Activated T-cell treated with anti-CD3 and anti-CD28 coated beads, Interleukin-2, amount 50 U/mL, for 72 hours (primary cell): ENCODE measurements at regions not wholly inside any gene's neighbourhood (a gene's known extent, or its start where the extent isn't known, plus 50 kb on each side); places are given as distances from the start of the nearest gene placed in this dataset.
"Not testable (repeated sequence)": the region's sequence is repeated elsewhere in the genome, so short reads cannot be mapped to it uniquely, and the experiment has no call there.

Experiments
- ATAC-seq, 2 donors: fragments of 150-1000 bp; cut with Tn5 transposase; replicated peaks in 1 of 2; 2 replicates each; pipeline ENCODE4 v1.10.0; 2021; ENCODE audit warnings: moderate library complexity in 2 of 2, mild to moderate bottlenecking in 1 of 2
- DNase-seq, 2 donors: peaks; one replicate each; pipeline ENCODE4 v3.0.0; 2021 to 2022; ENCODE audit warnings: mixed read lengths in 1 of 2
- H3K27ac Mint-ChIP-seq: one replicate; pipeline ENCODE4 v1.8.0; 2022; ENCODE audit warnings: mild to moderate bottlenecking, moderate library complexity, mixed read lengths
- H3K27me3 Mint-ChIP-seq: one replicate; pipeline ENCODE4 v1.8.0; 2022; ENCODE audit warnings: low read depth, mixed read lengths
- H3K36me3 Mint-ChIP-seq, 2 donors: one replicate each; pipeline ENCODE4 v1.8.0; 2022; ENCODE audit warnings: mixed read lengths in 2 of 2, mild to moderate bottlenecking in 1 of 2; ENCODE audit not compliant: insufficient read depth in 2 of 2
- H3K4me1 Mint-ChIP-seq: one replicate; pipeline ENCODE4 v1.8.0; 2022; ENCODE audit warnings: low read depth, mixed read lengths
- H3K4me3 Mint-ChIP-seq, 2 donors: one replicate each; pipeline ENCODE4 v1.8.0; 2022; ENCODE audit warnings: mild to moderate bottlenecking in 2 of 2, mixed read lengths in 2 of 2, moderate library complexity in 2 of 2
- H3K9me3 Mint-ChIP-seq, 2 donors: one replicate each; pipeline ENCODE4 v1.8.0; 2022; ENCODE audit warnings: mixed read lengths in 2 of 2

DNA sequence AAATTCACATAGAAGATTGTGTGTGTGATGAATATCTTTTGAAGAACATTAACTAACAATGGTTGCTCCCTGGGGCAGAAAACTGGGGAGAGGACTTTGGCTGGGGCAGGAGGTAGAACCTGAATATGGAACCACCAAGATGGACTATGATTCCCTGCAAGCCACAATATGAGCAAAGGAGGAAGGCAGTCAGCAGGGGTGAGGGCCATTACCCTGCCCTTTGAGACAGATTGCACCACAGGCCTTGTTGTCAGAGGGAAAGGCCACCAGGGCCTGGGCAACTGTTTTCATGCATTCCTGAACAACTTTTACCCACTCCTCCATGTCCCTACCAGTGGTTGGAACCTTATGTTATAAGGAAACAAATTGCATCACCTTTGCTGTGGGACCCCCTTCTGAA lies 670.1 kb upstream of the POM121L12 start:
- no peak for DNase-seq
- H3K27ac Mint-ChIP-seq: no peak overlapping the region

DNA sequence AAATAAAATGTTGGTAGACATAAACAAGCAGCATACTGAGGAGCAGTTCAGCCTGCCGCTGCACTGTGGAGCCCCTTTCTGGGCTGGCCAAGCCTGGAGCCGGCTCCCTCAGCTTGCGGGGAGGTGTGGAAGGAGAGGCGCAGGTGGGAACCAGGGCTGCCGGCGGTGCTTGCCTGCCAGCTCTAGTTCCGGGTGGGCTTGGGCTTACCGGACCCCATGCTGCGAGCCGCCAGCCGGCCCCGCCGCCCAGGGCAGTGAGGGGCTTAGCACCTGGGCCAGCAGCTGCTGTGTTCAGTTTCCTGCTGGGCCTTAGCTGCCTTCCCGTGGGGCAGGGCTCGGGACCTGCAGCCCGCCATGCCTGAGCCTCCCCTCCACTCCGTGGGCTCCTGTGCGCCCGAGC lies 672.9 kb upstream of the POM121L12 start:
- ATAC-seq: no peak
- Mint-ChIP-seq H3K27ac (no peak overlapping the region), H3K9me3 (peaks cover 3 to 11% of the 10 kb centered on the region in 2 donors), H3K36me3 (peaks cover 0 to 1% of the 10 kb centered on the region in 2 donors), H3K4me1 (no peaks in the 10 kb centered on the region), H3K4me3 (no peak overlapping the region), H3K27me3 (no peaks in the 10 kb centered on the region)
- no peak for DNase-seq

More for the DNA sequence above, 670.1 kb upstream of the POM121L12 start:
- Mint-ChIP-seq H3K4me3 (no peak overlapping the region), H3K9me3 (peaks cover 1 to 6% of the 10 kb centered on the region in 2 donors), H3K27me3 (no peaks in the 10 kb centered on the region), H3K4me1 (no peaks in the 10 kb centered on the region), H3K36me3 (peaks cover 0 to 1% of the 10 kb centered on the region in 2 donors)
- no peak for ATAC-seq

DNA sequence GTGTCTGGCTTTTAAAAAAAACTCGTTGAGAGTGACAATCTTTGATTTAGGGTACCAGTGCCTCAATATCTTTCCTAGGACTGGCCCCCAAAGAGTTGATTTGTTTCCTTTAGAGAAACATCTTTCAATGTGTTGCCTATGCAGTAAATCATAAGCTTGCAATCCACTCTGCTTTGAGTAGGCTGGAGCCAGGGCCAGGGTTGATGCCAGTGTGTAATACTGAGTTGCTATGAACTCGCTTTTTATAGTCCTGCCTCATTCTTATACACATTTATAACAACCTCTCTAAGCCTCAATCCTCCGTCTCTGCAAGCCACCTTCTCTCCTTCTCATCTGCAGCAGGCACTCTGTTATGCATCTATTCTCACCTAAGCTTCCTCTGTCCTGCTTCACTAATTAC lies 674.9 kb upstream of the POM121L12 start:
- H3K27me3 Mint-ChIP-seq: no peaks in the 10 kb centered on the region
- H3K36me3 Mint-ChIP-seq: peaks cover 0 to 4% of the 10 kb centered on the region in 2 donors
- no peak overlapping the region for H3K27ac Mint-ChIP-seq
- H3K4me3 Mint-ChIP-seq: no peak overlapping the region
- peaks cover 7 to 12% of the 10 kb centered on the region in 2 donors for H3K9me3 Mint-ChIP-seq
- no peaks in the 10 kb centered on the region for H3K4me1 Mint-ChIP-seq
- no peak for DNase-seq
- no peak for ATAC-seq

DNA sequence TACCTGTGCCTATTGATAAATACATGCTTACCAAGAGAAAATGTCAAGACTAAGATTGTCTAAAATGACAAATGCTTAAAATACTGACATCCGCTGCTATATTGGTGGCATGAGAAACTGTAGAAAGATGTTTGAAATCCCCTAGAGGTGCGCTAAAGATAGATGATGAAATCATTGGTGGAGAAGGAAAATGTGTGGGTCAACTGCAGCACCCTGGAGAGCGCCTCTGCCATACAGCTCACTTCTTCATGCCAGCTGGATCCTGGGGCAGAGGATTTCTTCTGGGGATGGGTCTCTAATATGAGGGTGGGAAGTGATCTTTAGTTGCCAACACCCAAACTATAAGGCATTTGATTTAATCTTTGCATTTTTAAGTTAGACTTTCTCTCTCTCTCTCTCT lies 680.4 kb upstream of the POM121L12 start:
- Mint-ChIP-seq H3K27me3 (no peaks in the 10 kb centered on the region), H3K9me3 (peaks cover 11 to 16% of the 10 kb centered on the region in 2 donors), H3K4me3 (no peak overlapping the region), H3K36me3 (peaks cover 0 to 5% of the 10 kb centered on the region in 2 donors), H3K27ac (no peak overlapping the region), H3K4me1 (no peaks in the 10 kb centered on the region)
- DNase-seq (no peak), ATAC-seq (no peak)

DNA sequence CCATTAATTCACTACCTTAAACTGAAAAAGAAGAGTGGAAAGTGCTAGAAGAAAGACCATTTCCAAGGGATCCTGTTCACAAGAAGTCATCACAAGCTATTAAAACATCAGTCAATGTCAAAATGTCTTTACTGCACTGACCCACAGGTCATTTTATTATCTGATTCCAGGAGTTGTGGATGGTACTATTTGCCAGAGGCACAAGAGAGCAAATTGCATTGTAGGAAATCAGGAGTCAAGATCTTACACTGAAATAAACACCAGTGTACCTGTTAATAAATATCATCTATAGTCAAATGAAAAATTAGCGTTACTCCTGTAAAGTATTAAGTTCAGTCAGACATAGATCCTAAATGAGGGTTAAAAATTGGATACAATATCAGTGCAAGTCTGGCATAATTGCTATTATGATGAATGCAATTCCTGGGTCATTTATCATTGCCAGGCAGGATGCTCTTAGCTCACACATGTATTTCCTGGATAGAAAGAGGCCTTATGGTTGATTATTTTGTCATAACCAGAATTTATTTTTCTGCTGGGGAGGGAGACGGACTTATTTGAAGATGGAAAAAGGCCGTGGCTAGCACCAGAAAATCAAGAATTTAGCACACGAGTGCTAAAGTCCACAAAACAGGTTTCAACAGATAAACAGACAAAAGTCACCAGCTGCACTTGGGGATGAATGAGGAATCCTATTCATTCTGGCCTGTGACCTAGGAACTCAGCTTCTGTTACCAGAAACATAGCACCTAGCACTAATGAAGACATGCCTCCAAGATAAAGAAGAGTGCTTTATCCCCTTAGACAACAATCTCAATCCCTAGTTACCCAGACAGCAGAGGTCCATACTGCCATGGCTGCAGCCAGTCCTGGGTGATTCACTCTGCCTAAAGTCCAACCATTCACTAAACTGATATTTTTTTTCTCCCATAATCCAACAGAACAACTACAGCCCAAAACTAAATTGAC lies 683.1 kb upstream of the POM121L12 start:
- Mint-ChIP-seq H3K27ac (no peak overlapping the region), H3K27me3 (no peaks in the 10 kb centered on the region), H3K4me3 (no peak overlapping the region), H3K36me3 (peaks cover 0 to 5% of the 10 kb centered on the region in 2 donors), H3K9me3 (peaks cover 6 to 14% of the 10 kb centered on the region in 2 donors), H3K4me1 (no peaks in the 10 kb centered on the region)
- ATAC-seq (no peak), DNase-seq (no peak)

DNA sequence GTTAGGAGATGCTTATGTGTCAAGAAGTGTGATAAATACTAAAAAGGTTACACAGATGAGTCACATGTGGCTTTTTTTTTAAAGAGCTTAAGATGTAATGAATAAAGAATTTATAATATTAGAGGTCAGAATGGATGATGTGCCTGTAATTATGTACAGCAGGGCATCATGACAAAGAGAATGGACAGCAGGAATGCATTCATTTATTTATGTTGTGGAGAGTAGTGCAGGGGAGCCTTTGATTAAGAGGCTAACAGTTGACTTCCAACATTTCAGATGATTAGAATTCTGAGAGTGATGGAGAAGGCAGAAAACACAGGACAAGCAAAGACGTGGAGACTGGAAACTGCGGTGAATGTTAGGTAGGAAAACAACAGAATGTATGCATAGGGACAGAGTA lies 691.4 kb upstream of the POM121L12 start:
- Mint-ChIP-seq H3K4me1 (no peaks in the 10 kb centered on the region), H3K9me3 (peaks cover 9% of the 10 kb centered on the region in 2 donors), H3K27me3 (no peaks in the 10 kb centered on the region), H3K4me3 (no peak overlapping the region), H3K36me3 (peaks cover 0 to 2% of the 10 kb centered on the region in 2 donors), H3K27ac (no peak overlapping the region)
- no peak for ATAC-seq
- DNase-seq: no peak

DNA sequence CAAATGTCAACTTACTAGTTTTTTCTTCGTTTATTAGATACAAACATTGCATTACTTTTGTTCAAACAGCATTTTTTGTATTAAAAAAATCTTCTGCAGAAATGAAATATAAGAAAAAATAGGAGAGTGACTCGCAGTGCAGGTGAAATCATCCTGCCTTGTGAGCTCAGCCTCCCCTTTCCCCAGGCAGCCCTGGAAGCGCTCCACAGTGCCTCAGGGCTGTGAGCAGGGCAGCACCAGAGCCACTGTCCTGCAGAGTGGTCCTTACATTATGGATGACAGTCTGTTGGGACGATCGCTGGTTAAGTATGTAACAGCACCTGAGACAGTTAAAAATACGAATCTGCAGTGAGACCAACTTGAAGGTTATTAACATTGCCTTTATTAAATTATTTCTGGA lies 695.4 kb upstream of the POM121L12 start:
- no peak overlapping the region for H3K27ac Mint-ChIP-seq

DNA sequence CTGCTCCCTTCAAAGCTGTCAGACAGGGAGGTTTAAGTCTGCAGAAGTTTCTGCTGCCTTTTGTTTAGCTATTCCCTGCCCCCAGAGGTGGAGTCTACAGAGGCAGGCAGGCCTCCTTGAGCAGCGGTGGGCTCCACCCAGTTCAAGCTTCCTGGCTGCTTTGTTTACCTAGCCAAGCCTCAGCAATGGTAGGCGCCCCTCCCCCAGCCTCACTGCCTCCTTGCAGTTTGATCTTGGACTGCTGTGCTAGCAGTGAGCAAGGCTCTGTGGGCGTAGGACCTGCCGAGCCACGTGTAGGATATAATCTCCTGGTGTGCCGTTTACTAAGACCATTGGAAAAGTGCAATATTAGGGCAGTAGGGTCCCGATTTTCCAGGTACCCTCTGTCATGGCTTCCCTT lies 707.1 kb upstream of the POM121L12 start:
- not testable (repeated sequence) for H3K9me3 Mint-ChIP-seq, H3K4me1 Mint-ChIP-seq, H3K4me3 Mint-ChIP-seq, DNase-seq, H3K27ac Mint-ChIP-seq, H3K36me3 Mint-ChIP-seq, ATAC-seq, H3K27me3 Mint-ChIP-seq

More for the DNA sequence above, 695.4 kb upstream of the POM121L12 start:
- ATAC-seq: no peak
- H3K4me3 Mint-ChIP-seq: no peak overlapping the region
- no peak for DNase-seq
- H3K4me1 Mint-ChIP-seq: no peaks in the 10 kb centered on the region
- H3K36me3 Mint-ChIP-seq: peaks cover 0 to 2% of the 10 kb centered on the region in 2 donors
- H3K9me3 Mint-ChIP-seq: peaks cover 3 to 6% of the 10 kb centered on the region in 2 donors
- no peaks in the 10 kb centered on the region for H3K27me3 Mint-ChIP-seq

DNA sequence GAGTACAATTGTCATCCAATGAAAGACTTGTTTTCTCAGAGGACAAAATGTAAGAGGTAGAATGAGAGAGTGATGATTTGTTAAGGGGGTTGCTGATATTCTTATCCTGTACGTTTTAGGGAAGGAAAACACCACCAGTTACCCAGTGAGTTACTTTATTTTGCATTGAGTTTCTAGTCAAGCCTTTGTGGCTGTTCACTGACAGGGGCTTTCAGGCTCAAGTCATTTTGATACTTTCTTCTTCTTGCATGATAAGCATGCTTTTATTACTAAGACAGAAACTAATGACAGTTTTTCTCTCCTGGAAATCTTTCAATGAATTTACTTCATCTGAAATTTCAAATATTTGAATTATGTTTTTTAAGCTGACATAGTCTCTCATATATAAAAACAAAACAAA lies 710.2 kb upstream of the POM121L12 start:
- ATAC-seq: no peak

DNA sequence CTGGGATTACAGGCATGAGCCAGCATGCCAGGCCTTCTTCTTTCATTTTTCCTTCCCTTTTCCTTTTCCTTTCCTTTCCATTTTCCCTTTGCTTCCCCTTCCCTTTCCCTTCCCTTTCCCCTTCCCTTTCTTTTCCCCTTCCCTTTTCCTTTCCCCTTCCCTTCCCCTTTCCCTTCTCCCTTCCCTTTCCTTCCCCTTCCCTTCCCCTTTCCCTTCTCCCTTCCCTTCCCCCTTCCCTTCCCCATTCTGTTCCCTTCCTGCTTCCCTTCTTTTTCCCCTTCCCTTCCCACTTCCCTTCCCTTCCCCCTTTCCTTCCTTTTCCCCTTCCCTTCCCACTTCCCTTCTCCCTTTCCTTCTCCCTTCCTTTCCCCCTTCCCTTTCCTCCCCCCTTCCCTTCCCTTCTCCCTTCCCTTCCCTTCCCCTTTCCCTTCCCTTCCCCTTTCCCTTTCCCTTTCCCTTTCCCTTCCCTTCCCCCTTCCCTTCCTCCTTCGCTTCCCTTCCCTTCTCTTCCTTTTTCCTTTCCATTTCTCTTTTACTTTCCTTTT lies 712.2 kb upstream of the POM121L12 start:
- Mint-ChIP-seq H3K27me3 (no peaks in the 10 kb centered on the region), H3K4me3 (no peak overlapping the region), H3K4me1 (no peaks in the 10 kb centered on the region), H3K27ac (no peak overlapping the region), H3K9me3 (peaks cover 7 to 16% of the 10 kb centered on the region in 2 donors), H3K36me3 (peaks cover 3% of the 10 kb centered on the region in 2 donors)
- DNase-seq (no peak), ATAC-seq (no peak)

More for the DNA sequence above, 710.2 kb upstream of the POM121L12 start:
- Mint-ChIP-seq H3K4me3 (no peak overlapping the region), H3K27me3 (no peaks in the 10 kb centered on the region), H3K36me3 (peaks cover 3 to 4% of the 10 kb centered on the region in 2 donors), H3K4me1 (no peaks in the 10 kb centered on the region), H3K27ac (no peak overlapping the region), H3K9me3 (peaks cover 8 to 13% of the 10 kb centered on the region in 2 donors)
- no peak for DNase-seq

DNA sequence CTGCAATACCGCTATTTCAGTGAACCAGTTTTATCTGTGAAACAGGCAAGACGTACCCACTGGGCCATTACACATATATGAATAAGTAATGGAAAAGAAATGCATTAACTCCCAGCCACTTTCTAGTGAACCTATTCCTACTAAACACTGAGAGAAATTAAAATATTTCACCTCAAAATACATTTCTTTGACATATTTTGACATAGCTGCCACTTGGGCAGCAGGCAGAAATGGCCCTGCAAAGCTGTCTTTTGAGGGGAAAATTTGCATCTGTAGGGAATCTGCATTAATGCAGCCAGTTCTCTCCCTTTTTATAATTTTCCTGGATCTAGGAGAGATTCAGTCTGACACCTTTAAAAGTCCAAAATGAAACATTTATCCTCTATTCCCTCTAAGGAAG lies 714.8 kb upstream of the POM121L12 start:
- Mint-ChIP-seq H3K4me3 (no peak overlapping the region), H3K4me1 (no peaks in the 10 kb centered on the region), H3K27me3 (no peaks in the 10 kb centered on the region), H3K27ac (no peak overlapping the region), H3K9me3 (peaks cover 9 to 12% of the 10 kb centered on the region in 2 donors), H3K36me3 (peaks cover 3 to 5% of the 10 kb centered on the region in 2 donors)
- DNase-seq (no peak), ATAC-seq (no peak)

DNA sequence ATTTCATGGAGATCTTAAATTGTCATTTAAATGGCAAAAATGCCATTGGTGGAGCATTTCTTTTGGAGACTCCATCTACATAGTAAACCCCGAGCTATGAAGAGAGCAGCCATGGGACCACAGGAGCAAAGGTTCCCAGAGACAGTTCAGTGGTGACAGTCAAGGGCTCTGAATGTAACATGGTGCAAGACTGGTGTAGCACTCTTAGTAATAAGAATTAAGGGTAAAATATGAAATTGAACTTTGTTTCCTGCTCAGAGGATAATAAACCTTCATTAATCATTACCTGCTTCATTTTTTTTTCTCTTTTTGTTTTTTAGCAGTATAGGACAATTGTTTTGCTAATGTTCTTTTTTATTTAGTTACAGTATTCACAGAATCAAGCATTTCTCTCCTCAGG lies 717.5 kb upstream of the POM121L12 start:
- H3K9me3 Mint-ChIP-seq: peaks cover 10 to 12% of the 10 kb centered on the region in 2 donors
- no peaks in the 10 kb centered on the region for H3K4me1 Mint-ChIP-seq
- H3K27ac Mint-ChIP-seq: no peak overlapping the region
- peaks cover 2% of the 10 kb centered on the region in 2 donors for H3K36me3 Mint-ChIP-seq
- no peak for ATAC-seq
- H3K4me3 Mint-ChIP-seq: no peak overlapping the region
- no peak for DNase-seq
- no peaks in the 10 kb centered on the region for H3K27me3 Mint-ChIP-seq

DNA sequence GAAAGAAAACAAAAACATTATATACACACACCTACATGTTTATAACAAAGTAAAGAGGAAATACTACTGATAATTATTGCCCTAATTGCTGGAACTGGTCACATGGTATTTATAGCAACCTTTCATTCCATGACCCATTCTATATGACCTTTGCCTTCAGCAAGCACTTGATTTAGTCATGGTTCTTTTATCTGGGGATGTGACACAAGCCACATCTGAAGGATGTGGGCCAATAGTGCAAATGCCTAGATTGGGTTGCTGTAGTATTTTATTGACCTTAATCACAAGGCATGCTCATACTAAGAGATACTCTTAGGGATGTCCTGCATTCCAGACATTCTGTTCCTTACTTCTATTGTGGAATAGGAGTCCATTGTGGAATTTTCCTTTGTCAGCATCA lies 723.5 kb upstream of the POM121L12 start:
- Mint-ChIP-seq H3K9me3 (peaks cover 4 to 13% of the 10 kb centered on the region in 2 donors), H3K4me1 (no peaks in the 10 kb centered on the region), H3K27ac (no peak overlapping the region), H3K27me3 (no peaks in the 10 kb centered on the region), H3K36me3 (peaks cover 2% of the 10 kb centered on the region in 2 donors), H3K4me3 (no peak overlapping the region)
- DNase-seq: no peak
- no peak for ATAC-seq
